GM12872 (cell line): ENCODE measurements at regions not wholly inside any gene's neighbourhood (a gene's known extent, or its start where the extent isn't known, plus 50 kb on each side); places are given as distances from the start of the nearest gene placed in this dataset.

ENCODE experiments used
- CTCF ChIP-seq: IDR thresholded peaks from 3 replicates; pipeline ENCODE4 v1.5.1; 2011; ENCODE audit warnings: low read depth, mild to moderate bottlenecking, low read length, moderate library complexity; ENCODE audit not compliant: insufficient read depth

GRCh38 chr10:61063034-61063433 is 119.0 kb upstream of the RHOBTB1 start:
- TF ChIP-seq CTCF = no peak

DNA sequence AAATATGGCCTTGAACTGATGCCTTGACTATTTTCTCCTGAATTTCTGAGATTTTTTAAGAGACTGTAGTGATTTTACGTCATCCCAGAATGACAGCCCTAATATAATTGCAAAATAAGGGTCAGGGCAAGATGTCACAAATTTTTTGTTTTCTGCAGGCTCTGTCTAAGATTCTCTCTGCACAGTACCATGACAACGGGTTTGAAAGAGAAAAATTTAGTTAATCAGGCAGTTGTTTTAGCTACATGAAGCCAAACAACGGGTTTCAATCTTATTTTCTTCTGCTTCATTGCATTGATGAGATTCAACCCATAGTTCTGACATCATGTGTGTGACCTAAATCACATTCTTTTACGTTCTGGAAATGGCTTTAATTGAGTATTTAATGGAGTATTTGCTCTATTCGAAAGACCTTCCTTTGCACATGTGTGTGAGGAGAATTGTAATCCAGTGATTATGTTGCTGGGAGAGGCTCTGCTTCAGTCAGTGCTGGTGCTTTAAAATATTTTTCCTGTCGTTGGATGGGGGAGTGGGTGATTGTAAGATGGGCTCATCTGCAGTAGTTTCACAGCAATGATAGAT is 118.0 kb upstream of the RHOBTB1 start:
- no peak for TF ChIP-seq CTCF

DNA sequence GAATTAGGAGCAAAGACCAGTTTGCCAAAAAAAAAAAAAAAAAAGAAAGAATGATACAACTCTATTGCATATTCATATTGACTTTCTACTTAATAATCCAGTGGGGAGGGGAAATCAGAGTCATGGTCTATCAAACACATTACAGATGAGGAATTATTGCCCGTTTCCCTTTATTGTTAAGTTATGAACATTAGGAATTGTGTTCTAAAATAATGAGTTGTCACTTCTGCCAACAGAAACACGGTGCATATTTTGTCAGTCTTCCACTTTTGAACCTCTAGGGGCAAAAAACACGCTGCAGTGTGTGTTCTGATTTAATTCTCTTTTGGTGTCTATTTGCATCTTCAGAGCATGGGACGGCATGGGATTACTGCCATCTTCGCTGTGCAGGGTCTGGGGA is 115.7 kb upstream of the RHOBTB1 start:
- no peak for TF ChIP-seq CTCF

DNA sequence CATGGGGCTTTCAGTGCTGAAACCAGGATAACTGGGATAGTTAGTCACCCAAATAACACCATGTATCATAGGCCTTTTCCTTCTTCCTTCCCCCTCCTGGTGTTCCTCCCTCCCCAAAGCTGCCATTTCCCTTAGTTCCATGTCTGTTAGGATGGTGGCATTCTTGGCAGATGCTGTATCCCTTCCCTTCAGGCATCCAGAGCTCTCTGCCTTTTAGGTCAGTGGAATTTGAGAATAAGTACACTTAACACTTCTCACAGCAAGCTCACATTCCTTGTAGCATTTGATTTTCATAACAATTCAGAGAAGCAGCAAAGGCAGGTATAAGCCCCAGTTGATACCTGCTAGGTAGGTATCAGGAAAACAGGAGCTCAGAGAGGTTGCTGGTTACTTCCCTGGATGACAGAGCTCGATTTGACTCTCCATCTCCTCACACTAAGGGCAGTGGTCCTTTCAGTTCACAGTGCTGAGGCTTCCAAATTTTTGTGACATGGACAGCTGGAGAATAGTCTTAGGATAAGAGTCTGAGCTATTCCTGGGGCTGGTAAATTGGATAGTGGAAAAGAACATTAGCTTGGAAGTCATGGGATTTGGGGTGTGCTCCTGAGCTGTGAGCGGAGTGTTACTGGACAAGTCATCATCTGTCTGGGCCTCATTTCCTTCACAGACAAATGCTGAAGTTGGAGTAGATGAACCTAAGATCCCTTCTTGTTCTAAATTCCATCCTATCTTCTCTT is 108.7 kb upstream of the RHOBTB1 start:
- TF ChIP-seq CTCF = no peak

DNA sequence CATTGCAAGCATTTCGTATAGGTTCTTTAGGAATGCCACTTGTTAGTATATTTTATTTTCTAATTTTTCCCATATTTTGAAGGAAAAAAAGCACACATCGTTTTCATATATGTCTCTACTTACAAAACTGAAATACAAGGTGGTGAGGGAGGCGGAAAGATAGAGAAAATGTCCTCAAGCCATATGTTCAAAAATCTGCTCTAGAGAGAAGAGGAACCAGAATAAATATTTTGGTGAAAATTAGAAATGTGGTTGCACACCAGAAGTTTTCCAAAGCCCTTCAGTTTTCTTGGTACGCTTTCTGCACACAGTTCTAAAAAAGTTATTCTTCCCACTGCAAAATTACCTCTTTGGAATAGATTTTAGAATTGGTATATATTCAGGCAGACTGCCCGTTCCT is 107.4 kb upstream of the RHOBTB1 start:
- no peak for TF ChIP-seq CTCF

DNA sequence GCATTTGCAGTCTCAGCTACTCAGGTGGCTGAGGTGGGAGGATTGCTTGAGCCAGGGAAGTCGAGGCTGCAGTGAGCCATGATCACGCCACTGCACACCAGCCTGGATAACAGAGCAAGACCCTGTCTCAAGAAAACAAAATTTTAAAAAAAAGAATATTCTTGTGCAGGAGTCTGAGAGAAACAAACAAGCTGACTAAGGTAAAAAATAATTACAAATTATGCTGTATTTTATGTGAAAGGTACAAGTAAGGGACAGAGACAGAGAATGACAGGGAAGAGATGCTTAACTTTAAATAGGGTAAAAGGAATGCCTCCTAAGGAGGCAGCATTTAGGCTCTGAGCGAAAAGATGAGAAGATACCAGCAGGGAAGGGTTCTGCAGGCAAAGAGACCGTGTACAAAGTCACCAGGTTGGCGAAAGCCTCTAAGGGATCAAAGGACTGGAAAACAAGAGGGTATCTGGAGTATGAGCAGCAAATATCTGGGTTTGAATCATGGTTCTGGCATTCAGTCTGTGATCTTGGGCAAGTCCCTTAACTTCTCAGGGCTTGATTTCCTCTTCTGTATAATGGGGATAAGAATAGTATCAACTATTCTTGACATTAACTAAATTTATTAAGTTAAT is 106.2 kb upstream of the RHOBTB1 start:
- no peak for TF ChIP-seq CTCF

GRCh38 chr10:61049386-61049785 is 105.4 kb upstream of the RHOBTB1 start:
- TF ChIP-seq CTCF = no peak
